Smooth muscle cell (in vitro differentiated cells): ENCODE measurements at regions not wholly inside any gene's neighbourhood (a gene's known extent, or its start where the extent isn't known, plus 50 kb on each side); places are given as distances from the start of the nearest gene placed in this dataset.

ENCODE experiments used
- DNase-seq: peaks from one replicate; lab custom pipeline; 2025; ENCODE audit not compliant: unreplicated experiment; lab: John Stamatoyannopoulos, UW
- H2AFZ ChIP-seq: fragments of 200-600 bp; sonication (generic); 2 replicates; pipeline ENCODE4 v1.6.0; 2016; ENCODE audit warnings: antibody characterized with exemption, low read depth, mild to moderate bottlenecking
- H3F3A ChIP-seq: fragments of 200-600 bp; sonication (generic); 2 replicates; pipeline ENCODE4 v1.6.0; 2017; ENCODE audit warnings: antibody characterized with exemption, low read depth
- H3K27ac ChIP-seq: fragments of 200-600 bp; sonication (generic); 2 replicates; pipeline ENCODE4 v1.5.1; 2016; ENCODE audit warnings: low read depth, mild to moderate bottlenecking
- H3K27me3 ChIP-seq: fragments of 200-600 bp; sonication (generic); 2 replicates; pipeline ENCODE4 v1.6.1; 2016; ENCODE audit warnings: low read depth, mild to moderate bottlenecking
- H3K36me3 ChIP-seq: fragments of 200-600 bp; sonication (generic); 2 replicates; pipeline ENCODE4 v1.5.1; 2016; ENCODE audit warnings: low read depth
- H3K4me1 ChIP-seq: fragments of 200-600 bp; sonication (generic); 2 replicates; pipeline ENCODE4 v1.5.1; 2016; ENCODE audit warnings: low read depth
- H3K4me2 ChIP-seq: fragments of 200-600 bp; sonication (generic); 2 replicates; pipeline ENCODE4 v1.6.0; 2016; ENCODE audit warnings: mild to moderate bottlenecking
- H3K4me3 ChIP-seq: fragments of 200-600 bp; sonication (generic); 2 replicates; pipeline ENCODE4 v1.5.1; 2016; ENCODE audit warnings: mild to moderate bottlenecking
- H3K79me2 ChIP-seq: fragments of 200-600 bp; sonication (generic); 2 replicates; pipeline ENCODE4 v1.6.0; 2016; ENCODE audit warnings: low read depth, mild to moderate bottlenecking
- H3K9ac ChIP-seq: fragments of 200-600 bp; sonication (generic); 2 replicates; pipeline ENCODE4 v1.6.0; 2016; ENCODE audit warnings: low read depth
- H3K9me3 ChIP-seq: fragments of 200-600 bp; sonication (generic); replicated peaks from 2 replicates; pipeline ENCODE4 v1.5.1; 2016; ENCODE audit warnings: low read depth
- H4K20me1 ChIP-seq: fragments of 200-600 bp; sonication (generic); 2 replicates; pipeline ENCODE4 v1.6.0; 2016; ENCODE audit warnings: low read depth
- CTCF ChIP-seq: fragments of 200-600 bp; sonication (generic); IDR thresholded peaks from 2 replicates; pipeline ENCODE4 v1.5.1; 2017; ENCODE audit warnings: borderline replicate concordance, mild to moderate bottlenecking, antibody characterized with exemption; ENCODE audit not compliant: insufficient read depth, poor library complexity, severe bottlenecking
- WGBS: methylation state at CpG from one replicate; pipeline ENCODE4 v1.1.7; 2016; ENCODE audit warnings: low lambda C conversion rate; 5-methylcytosine and 5-hydroxymethylcytosine counted together

- peak overlapping the region; percentile 83 for H3K4me3 ChIP-seq
- no peaks in the 10 kb centered on the region for H4K20me1 ChIP-seq
- peak overlapping the region; percentile 57 for H3K9ac ChIP-seq
- WGBS = 2% methylated on average over 30 of the region's 46 CpGs
- H2AFZ ChIP-seq = no peak overlapping the region
- peak overlapping the region; percentile 33 for H3K27ac ChIP-seq
- H3K9me3 ChIP-seq = no peaks in the 10 kb centered on the region
- TF ChIP-seq CTCF = peak; percentile 3
- no peaks in the 10 kb centered on the region for H3K79me2 ChIP-seq
- peak; percentile 93 for DNase-seq
- peak overlapping the region; percentile 83 for H3K4me2 ChIP-seq
- H3K4me1 ChIP-seq = peaks cover 15% of the 10 kb centered on the region
- peaks cover 6% of the 10 kb centered on the region for H3F3A ChIP-seq
- H3K36me3 ChIP-seq = no peaks in the 10 kb centered on the region
- H3K27me3 ChIP-seq = no peaks in the 10 kb centered on the region
These were observed 104.0 kb downstream of the FAM53A start for GRCh38 chr4:1579901-1580691.

- WGBS = 2% methylated on average over 41 of the region's 91 CpGs
- no peaks in the 10 kb centered on the region for H3K36me3 ChIP-seq
- H3K4me1 ChIP-seq = peaks cover 15% of the 10 kb centered on the region
- H2AFZ ChIP-seq = peak overlapping the region; percentile 74
- H4K20me1 ChIP-seq = no peaks in the 10 kb centered on the region
- no peaks in the 10 kb centered on the region for H3K79me2 ChIP-seq
- H3K27ac ChIP-seq = peak overlapping the region; percentile 33
- peaks cover 6% of the 10 kb centered on the region for H3F3A ChIP-seq
- no peaks in the 10 kb centered on the region for H3K27me3 ChIP-seq
- TF ChIP-seq CTCF = peak; percentile 85
- H3K4me3 ChIP-seq = peak overlapping the region; percentile 83
- DNase-seq = peak; percentile 89
- H3K9ac ChIP-seq = peak overlapping the region; percentile 57
- no peaks in the 10 kb centered on the region for H3K9me3 ChIP-seq
- peak overlapping the region; percentile 83 for H3K4me2 ChIP-seq
These were observed 104.9 kb downstream of the FAM53A start for GRCh38 chr4:1579001-1579900.

GRCh38 chr4:1578251-1578773, 105.8 kb downstream of the FAM53A start:
- Histone ChIP-seq H4K20me1 (no peaks in the 10 kb centered on the region), H3K36me3 (no peaks in the 10 kb centered on the region), H3K4me1 (peaks cover 15% of the 10 kb centered on the region), H3K27ac (no peak overlapping the region), H3K4me2 (peak overlapping the region; percentile 83), H3K9ac (no peak overlapping the region), H3K27me3 (no peaks in the 10 kb centered on the region), H2AFZ (no peak overlapping the region), H3K79me2 (no peaks in the 10 kb centered on the region), H3F3A (peaks cover 6% of the 10 kb centered on the region), H3K9me3 (no peaks in the 10 kb centered on the region), H3K4me3 (peak overlapping the region; percentile 83)
- no peak for DNase-seq
- WGBS = 37% methylated on average over 18 of the region's 34 CpGs
- no peak for TF ChIP-seq CTCF
